Suprapubic skin (tissue), 4 donors: ENCODE measurements at regions not wholly inside any gene's neighbourhood (a gene's known extent, or its start where the extent isn't known, plus 50 kb on each side); places are given as distances from the start of the nearest gene placed in this dataset.

ENCODE experiments used
- CTCF ChIP-seq, 2 donors: fragments of 200-600 bp in 1 of 2; fragments of 450-650 bp in 1 of 2; sonication (generic) in 1 of 2; IDR thresholded peaks; one replicate each; pipeline ENCODE4 v1.5.1; 2016 to 2019; ENCODE audit warnings: antibody characterized with exemption in 2 of 2, mild to moderate bottlenecking in 1 of 2, moderate library complexity in 1 of 2
- POLR2A ChIP-seq, 2 donors: fragments of 450-650 bp; IDR thresholded peaks; one replicate each; pipeline ENCODE4 v1.6.1; 2017; ENCODE audit warnings: antibody characterized with exemption in 2 of 2, mild to moderate bottlenecking in 2 of 2, moderate library complexity in 2 of 2
- POLR2AphosphoS5 ChIP-seq, 3 donors: sonication (generic); formaldehyde crosslinking; IDR thresholded peaks; one replicate each; pipeline ENCODE4 v1.6.1; 2017; ENCODE audit warnings: antibody characterized with exemption in 3 of 3

GRCh38 chr2:107681936-107682335 is 144.8 kb upstream of the RGPD4 start:
- TF ChIP-seq CTCF (IDR thresholded peaks at IDR 0.05) (no peak), POLR2AphosphoS5 (IDR thresholded peaks at IDR 0.05) (no peak), POLR2A (IDR thresholded peaks at IDR 0.05) (no peak)
